ENCODE measurements at regions not wholly inside any gene's neighbourhood (a gene's known extent, or its start where the extent isn't known, plus 50 kb on each side); places are given as distances from the start of the nearest gene placed in this dataset.

GRCh38 chr4:107380836-107381438 lies 339.1 kb downstream of the PAPSS1 start:
- TF ChIP-seq TAF1 (IDR thresholded peaks at IDR 0.05; ENCODE audit: borderline replicate concordance, low read depth, low read length) (no peak), POLR2A (IDR thresholded peaks at IDR 0.05; ENCODE audit: low read depth, low read length) (no peak)
